HG03280 (cell line): ENCODE measurements at regions not wholly inside any gene's neighbourhood (a gene's known extent, or its start where the extent isn't known, plus 50 kb on each side); places are given as distances from the start of the nearest gene placed in this dataset.

ENCODE experiments used
- ATAC-seq: cut with Tn5 transposase; IDR thresholded peaks from one replicate; pipeline ENCODE4 v1.9.1; 2021; ENCODE audit warnings: mild to moderate bottlenecking, moderate library complexity; ENCODE audit not compliant: unreplicated experiment

- no peak for ATAC-seq
These were observed 84.5 kb upstream of the FYN start for GRCh38 chr6:111957623-111958315.

- ATAC-seq, result no peak
These were observed 85.3 kb upstream of the FYN start for GRCh38 chr6:111958534-111958933.

GRCh38 chr6:111959766-111960165 lies 86.5 kb upstream of the FYN start:
- no peak for ATAC-seq

- no peak for ATAC-seq
These were observed 86.8 kb upstream of the CCN6 start for GRCh38 chr6:111967131-111967530.

- no peak for ATAC-seq
These were observed 83.5 kb upstream of the CCN6 start for GRCh38 chr6:111970426-111970825.

- ATAC-seq, result no peak
These were observed 82.6 kb upstream of the CCN6 start for GRCh38 chr6:111971181-111971841.

- ATAC-seq, result no peak
These were observed 81.9 kb upstream of the CCN6 start for GRCh38 chr6:111971866-111972532.

- ATAC-seq, result no peak
These were observed 81.2 kb upstream of the CCN6 start for GRCh38 chr6:111972745-111973117.

GRCh38 chr6:111973118-111973761 lies 80.7 kb upstream of the CCN6 start:
- no peak for ATAC-seq

- ATAC-seq, result no peak
These were observed 79.8 kb upstream of the CCN6 start for GRCh38 chr6:111973927-111974639.

GRCh38 chr6:111975466-111975865 lies 78.4 kb upstream of the CCN6 start:
- no peak for ATAC-seq

GRCh38 chr6:111976139-111976538 lies 77.8 kb upstream of the CCN6 start:
- ATAC-seq, result no peak

- ATAC-seq, result no peak
These were observed 75.3 kb upstream of the CCN6 start for GRCh38 chr6:111978532-111979149.

GRCh38 chr6:111979633-111980032 lies 74.3 kb upstream of the CCN6 start:
- ATAC-seq, result no peak

GRCh38 chr6:111980143-111980542 lies 73.8 kb upstream of the CCN6 start:
- ATAC-seq, result no peak

- ATAC-seq, result no peak
These were observed 72.7 kb upstream of the CCN6 start for GRCh38 chr6:111980971-111981840.

- no peak for ATAC-seq
These were observed 71.2 kb upstream of the CCN6 start for GRCh38 chr6:111982681-111983080.

- ATAC-seq, result no peak
These were observed 70.7 kb upstream of the CCN6 start for GRCh38 chr6:111983193-111983592.

GRCh38 chr6:111984081-111984480 lies 69.8 kb upstream of the CCN6 start:
- no peak for ATAC-seq
